Endodermal cell (in vitro differentiated cells): ENCODE measurements at regions not wholly inside any gene's neighbourhood (a gene's known extent, or its start where the extent isn't known, plus 50 kb on each side); places are given as distances from the start of the nearest gene placed in this dataset.

Experiments
- DNase-seq: peaks from one replicate; pipeline ENCODE4 v3.0.0-alpha.2; 2017
- H3K27ac ChIP-seq: 2 replicates; pipeline ENCODE4 v1.5.1; 2013; ENCODE audit warnings: mild to moderate bottlenecking, low read depth, low read length, moderate library complexity
- H3K27me3 ChIP-seq: 2 replicates; pipeline ENCODE4 v1.6.1; 2013; ENCODE audit warnings: mild to moderate bottlenecking, low read length, moderate library complexity; ENCODE audit not compliant: insufficient read depth, control insufficient read depth, poor library complexity, severe bottlenecking
- H3K36me3 ChIP-seq: 2 replicates; pipeline ENCODE4 v1.7.0; 2013; ENCODE audit warnings: mild to moderate bottlenecking, low read length, moderate library complexity; ENCODE audit not compliant: control insufficient read depth, insufficient read depth
- H3K4me1 ChIP-seq: one replicate; pipeline ENCODE4 v1.7.0; 2013; ENCODE audit warnings: low read length; ENCODE audit not compliant: control insufficient read depth, insufficient read depth
- H3K4me3 ChIP-seq: 2 replicates; pipeline ENCODE4 v1.5.1; 2013; ENCODE audit warnings: mild to moderate bottlenecking, low read length, moderate library complexity
- H3K9ac ChIP-seq: 2 replicates; pipeline ENCODE4 v1.6.1; 2013; ENCODE audit warnings: mild to moderate bottlenecking, low read length, moderate library complexity; ENCODE audit not compliant: poor library complexity, severe bottlenecking; ENCODE audit errors: extremely low read depth
- H3K9me3 ChIP-seq: 2 replicates; pipeline ENCODE4 v1.6.1; 2013; ENCODE audit warnings: mild to moderate bottlenecking, low read length, moderate library complexity; ENCODE audit not compliant: control insufficient read depth
- H3K27ac Mint-ChIP-seq: 2 replicates; pipeline ENCODE4 v1.8.0; 2020; ENCODE audit warnings: mixed read lengths
- H3K27me3 Mint-ChIP-seq: 2 replicates; pipeline ENCODE4 v1.8.0; 2021; ENCODE audit warnings: mild to moderate bottlenecking, mixed read lengths; ENCODE audit not compliant: insufficient read depth
- H3K36me3 Mint-ChIP-seq: 2 replicates; pipeline ENCODE4 v1.8.0; 2020; ENCODE audit warnings: low read depth, mixed read lengths
- H3K4me1 Mint-ChIP-seq: 2 replicates; pipeline ENCODE4 v1.8.0; 2020; ENCODE audit warnings: mixed read lengths
- H3K4me3 Mint-ChIP-seq: 2 replicates; pipeline ENCODE4 v1.8.0; 2020; ENCODE audit warnings: mild to moderate bottlenecking, moderate library complexity, mixed read lengths
- H3K9me3 Mint-ChIP-seq: 2 replicates; pipeline ENCODE4 v1.8.0; 2020; ENCODE audit warnings: mild to moderate bottlenecking, mixed read lengths
- WGBS, 2 experiments: methylation state at CpG; one replicate each; pipeline versions ENCODE4 v1.1.5 to v1.1.7; 2013; ENCODE audit warnings: missing lambda C conversion rate in 2 of 2, mixed read lengths in 1 of 2; ENCODE audit not compliant: insufficient coverage in 1 of 2, insufficient read length in 1 of 2; 5-methylcytosine and 5-hydroxymethylcytosine counted together
- TF ChIP-seq, protein P1 (sequence below): fragments of 200-600 bp; sonication (generic); conservative IDR thresholded peaks from 2 replicates; pipeline ENCODE4 v1.5.0; 2021; ENCODE audit warnings: antibody characterized with exemption, mild to moderate bottlenecking

DNA sequence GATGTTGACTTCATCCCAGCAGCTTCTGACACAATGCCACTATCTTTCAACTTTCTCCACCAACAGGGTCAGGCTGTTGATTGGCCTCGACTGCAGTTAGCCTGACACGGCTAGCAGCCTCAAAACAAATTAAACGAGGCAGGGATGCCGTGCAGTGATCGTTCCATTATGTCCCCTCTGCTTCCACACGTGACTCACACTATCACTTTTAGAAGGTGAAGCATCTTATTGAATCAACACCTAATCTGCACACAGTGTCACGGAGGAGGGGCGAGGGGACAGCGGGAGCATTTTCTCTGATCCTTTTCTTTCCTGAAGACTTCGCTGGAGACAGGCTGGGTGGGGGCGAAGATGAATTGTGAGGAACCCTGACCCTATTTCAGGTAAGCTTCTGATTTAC, 241.9 kb upstream of the ZNF507 start:
- Histone ChIP-seq H3K4me1 (no peaks in the 10 kb centered on the region), H3K27ac (no peak overlapping the region), H3K27me3 (no peaks in the 10 kb centered on the region), H3K4me3 (no peak overlapping the region), H3K9me3 (peaks cover 24% of the 10 kb centered on the region), H3K9ac (no peak overlapping the region), H3K36me3 (no peaks in the 10 kb centered on the region)
- no peaks in the 10 kb centered on the region for H3K27me3 Mint-ChIP-seq
- peaks cover 31% of the 10 kb centered on the region for H3K9me3 Mint-ChIP-seq
- TF ChIP-seq, protein P1, sequence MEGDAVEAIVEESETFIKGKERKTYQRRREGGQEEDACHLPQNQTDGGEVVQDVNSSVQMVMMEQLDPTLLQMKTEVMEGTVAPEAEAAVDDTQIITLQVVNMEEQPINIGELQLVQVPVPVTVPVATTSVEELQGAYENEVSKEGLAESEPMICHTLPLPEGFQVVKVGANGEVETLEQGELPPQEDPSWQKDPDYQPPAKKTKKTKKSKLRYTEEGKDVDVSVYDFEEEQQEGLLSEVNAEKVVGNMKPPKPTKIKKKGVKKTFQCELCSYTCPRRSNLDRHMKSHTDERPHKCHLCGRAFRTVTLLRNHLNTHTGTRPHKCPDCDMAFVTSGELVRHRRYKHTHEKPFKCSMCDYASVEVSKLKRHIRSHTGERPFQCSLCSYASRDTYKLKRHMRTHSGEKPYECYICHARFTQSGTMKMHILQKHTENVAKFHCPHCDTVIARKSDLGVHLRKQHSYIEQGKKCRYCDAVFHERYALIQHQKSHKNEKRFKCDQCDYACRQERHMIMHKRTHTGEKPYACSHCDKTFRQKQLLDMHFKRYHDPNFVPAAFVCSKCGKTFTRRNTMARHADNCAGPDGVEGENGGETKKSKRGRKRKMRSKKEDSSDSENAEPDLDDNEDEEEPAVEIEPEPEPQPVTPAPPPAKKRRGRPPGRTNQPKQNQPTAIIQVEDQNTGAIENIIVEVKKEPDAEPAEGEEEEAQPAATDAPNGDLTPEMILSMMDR = no peak
- DNase-seq = no peak
- no peak overlapping the region for H3K4me3 Mint-ChIP-seq
- WGBS, 2 experiments = 91 to 94% methylated on average over 5 to 11 of the region's 11 CpGs
- H3K4me1 Mint-ChIP-seq = peaks cover 13% of the 10 kb centered on the region
- peaks cover 1% of the 10 kb centered on the region for H3K36me3 Mint-ChIP-seq
- no peak overlapping the region for H3K27ac Mint-ChIP-seq

DNA sequence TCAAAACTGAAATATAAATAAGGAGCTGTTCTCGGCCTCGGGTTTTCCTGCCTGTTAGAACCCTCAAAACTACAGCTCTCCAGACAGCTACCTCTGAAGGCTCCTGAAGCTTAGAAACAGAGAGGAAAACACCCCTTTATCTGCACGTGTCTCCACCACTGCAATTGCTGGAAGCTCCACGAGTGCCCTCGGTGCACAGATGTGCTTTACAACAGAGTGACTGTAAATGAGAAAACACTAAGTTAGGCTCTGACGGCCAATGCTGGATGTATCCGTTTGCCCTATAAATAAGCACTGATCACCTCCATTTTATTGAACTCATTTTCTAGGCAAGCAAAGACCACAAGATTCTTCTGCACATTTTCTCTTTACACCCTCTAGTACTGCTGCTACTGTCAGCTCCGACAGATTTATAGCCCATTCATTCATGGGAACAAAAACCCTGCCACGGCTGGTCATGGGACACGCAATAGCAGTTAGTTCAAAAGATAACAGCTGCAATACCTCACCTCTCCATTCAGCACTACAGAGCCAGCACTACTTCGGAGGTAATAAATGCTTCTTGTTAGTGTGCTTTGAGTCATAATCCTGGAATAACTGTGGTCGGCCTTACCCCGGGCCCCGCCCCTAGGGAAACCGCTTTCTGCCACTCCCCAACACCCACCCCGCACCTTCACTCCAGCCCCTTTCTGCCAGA, 241.1 kb upstream of the ZNF507 start:
- no peak overlapping the region for H3K4me3 Mint-ChIP-seq

DNA sequence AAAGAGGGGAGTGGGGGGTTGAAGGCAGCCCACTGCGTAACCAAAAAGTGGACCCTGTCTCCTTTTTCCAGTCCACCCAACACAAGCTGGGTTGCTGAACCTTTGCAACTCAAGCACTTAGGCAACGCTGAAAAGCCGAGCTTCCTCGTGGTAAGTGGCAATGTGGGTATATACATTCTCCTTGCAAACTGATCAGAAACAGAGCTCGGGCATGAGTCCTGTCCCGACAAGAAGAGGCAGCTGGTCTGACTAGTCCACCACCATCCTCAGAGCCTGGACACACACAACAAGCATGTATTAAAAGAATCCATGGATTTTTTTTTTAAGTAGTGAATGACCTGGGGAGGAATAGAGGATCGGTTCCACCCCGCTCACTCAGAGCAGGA, 240.6 kb upstream of the ZNF507 start:
- H3K36me3 Mint-ChIP-seq = peaks cover 1% of the 10 kb centered on the region
- no peak for DNase-seq
- TF ChIP-seq, protein P1 = no peak
- no peak overlapping the region for H3K4me3 Mint-ChIP-seq
- H3K27me3 Mint-ChIP-seq = no peaks in the 10 kb centered on the region
- no peak overlapping the region for H3K27ac Mint-ChIP-seq
- H3K4me3 ChIP-seq = no peak overlapping the region
- peaks cover 16% of the 10 kb centered on the region for H3K9me3 ChIP-seq
- H3K27me3 ChIP-seq = no peaks in the 10 kb centered on the region
- no peak overlapping the region for H3K27ac ChIP-seq
- no peak overlapping the region for H3K9ac ChIP-seq
- no peaks in the 10 kb centered on the region for H3K4me1 ChIP-seq
- H3K36me3 ChIP-seq = no peaks in the 10 kb centered on the region
- peaks cover 8% of the 10 kb centered on the region for H3K4me1 Mint-ChIP-seq
- peaks cover 18% of the 10 kb centered on the region for H3K9me3 Mint-ChIP-seq
- 94% methylated on average over 8 of the region's 8 CpGs; no CpG with 5 or more reads in 1 of the 2 experiments for WGBS, 2 experiments

More for the DNA sequence above, 241.1 kb upstream of the ZNF507 start:
- DNase-seq = no peak
- Histone ChIP-seq H3K9me3 (peaks cover 21% of the 10 kb centered on the region), H3K27me3 (no peaks in the 10 kb centered on the region), H3K4me3 (no peak overlapping the region), H3K4me1 (no peaks in the 10 kb centered on the region), H3K36me3 (no peaks in the 10 kb centered on the region), H3K9ac (no peak overlapping the region), H3K27ac (no peak overlapping the region)
- H3K27ac Mint-ChIP-seq = no peak overlapping the region
- peaks cover 1% of the 10 kb centered on the region for H3K36me3 Mint-ChIP-seq
- peaks cover 8% of the 10 kb centered on the region for H3K4me1 Mint-ChIP-seq
- TF ChIP-seq, protein P1 = peak; percentile 34
- H3K27me3 Mint-ChIP-seq = no peaks in the 10 kb centered on the region
- H3K9me3 Mint-ChIP-seq = peaks cover 23% of the 10 kb centered on the region
- WGBS, 2 experiments = 81 to 94% methylated on average over 9 to 13 of the region's 16 CpGs
